Neuronal stem cell (in vitro differentiated cells): ENCODE measurements at regions not wholly inside any gene's neighbourhood (a gene's known extent, or its start where the extent isn't known, plus 50 kb on each side); places are given as distances from the start of the nearest gene placed in this dataset.
A peak's percentile ranks its signal among the peaks of the same experiment; 100 is the strongest.

Experiments used
- DNase-seq: peaks from one replicate; pipeline ENCODE4 v3.0.0-alpha.2; 2013; ENCODE audit warnings: low spot score
- H2AFZ ChIP-seq: one replicate; pipeline ENCODE4 v1.6.1; 2013; ENCODE audit warnings: mild to moderate bottlenecking, low read length, inconsistent platforms
- H2AK5ac ChIP-seq: 2 replicates; pipeline ENCODE4 v1.6.1; 2013; ENCODE audit warnings: low read depth, mild to moderate bottlenecking, inconsistent platforms, low read length, moderate library complexity, mixed read lengths
- H2BK120ac ChIP-seq: 2 replicates; pipeline ENCODE4 v1.6.1; 2013; ENCODE audit warnings: low read depth, mild to moderate bottlenecking, inconsistent platforms, low read length, moderate library complexity, mixed read lengths
- H2BK12ac ChIP-seq: one replicate; pipeline ENCODE4 v1.6.1; 2013; ENCODE audit warnings: low read length, inconsistent platforms
- H2BK15ac ChIP-seq: 2 replicates; pipeline ENCODE4 v1.6.1; 2013; ENCODE audit warnings: mild to moderate bottlenecking, low read length, inconsistent platforms, mixed read lengths
- H2BK5ac ChIP-seq: one replicate; pipeline ENCODE4 v1.6.1; 2013; ENCODE audit warnings: inconsistent platforms, mild to moderate bottlenecking, low read length, moderate library complexity
- H3K14ac ChIP-seq: one replicate; pipeline ENCODE4 v1.6.1; 2013; ENCODE audit warnings: low read length, inconsistent platforms
- H3K18ac ChIP-seq: 2 replicates; pipeline ENCODE4 v1.6.1; 2013; ENCODE audit warnings: low read length, inconsistent platforms
- H3K23ac ChIP-seq: 2 replicates; pipeline ENCODE4 v1.6.1; 2013; ENCODE audit warnings: low read depth, mild to moderate bottlenecking, mixed read lengths, low read length, inconsistent platforms; ENCODE audit not compliant: poor library complexity
- H3K27ac ChIP-seq: replicated peaks from 3 replicates; pipeline ENCODE4 v1.5.1; 2013; ENCODE audit warnings: low read length, inconsistent platforms
- H3K27me3 ChIP-seq, 3 experiments: 2 replicates each; pipeline ENCODE4 v1.6.1; 2013; ENCODE audit warnings: low read length in 3 of 3, mild to moderate bottlenecking in 2 of 3, inconsistent platforms in 1 of 3, low read depth in 1 of 3, mixed read lengths in 1 of 3, moderate library complexity in 1 of 3; ENCODE audit not compliant: control insufficient read depth in 3 of 3, insufficient read depth in 3 of 3
- H3K36me3 ChIP-seq, 2 donors: replicated peaks in 1 of 2; 2 replicates each; pipeline ENCODE4 v1.6.1; 2013; ENCODE audit warnings: low read length in 2 of 2; ENCODE audit not compliant: control insufficient read depth in 2 of 2, insufficient read depth in 2 of 2
- H3K4ac ChIP-seq: 2 replicates; pipeline ENCODE4 v1.6.1; 2013; ENCODE audit warnings: inconsistent platforms, mild to moderate bottlenecking, low read length, moderate library complexity
- H3K4me1 ChIP-seq, 2 donors: 1 replicate in 1 of 2; 2 replicates in 1 of 2; pipeline ENCODE4 v1.6.1; 2013; ENCODE audit warnings: low read length in 2 of 2, low read depth in 1 of 2; ENCODE audit not compliant: control insufficient read depth in 2 of 2, insufficient read depth in 1 of 2
- H3K4me2 ChIP-seq: one replicate; pipeline ENCODE4 v1.6.1; 2013; ENCODE audit warnings: mild to moderate bottlenecking, low read length, inconsistent platforms; ENCODE audit not compliant: insufficient read depth, poor library complexity, severe bottlenecking
- H3K4me3 ChIP-seq, 2 donors: 2 replicates each; pipeline ENCODE4 v1.5.1; 2013; ENCODE audit warnings: low read length in 2 of 2, mild to moderate bottlenecking in 2 of 2, inconsistent platforms in 1 of 2, moderate library complexity in 1 of 2
- H3K79me1 ChIP-seq: one replicate; pipeline ENCODE4 v1.6.1; 2013; ENCODE audit warnings: low read depth, mild to moderate bottlenecking, inconsistent platforms, low read length, moderate library complexity
- H3K9ac ChIP-seq: one replicate; pipeline ENCODE4 v1.6.1; 2013; ENCODE audit warnings: mild to moderate bottlenecking, low read depth, low read length, inconsistent platforms; ENCODE audit not compliant: poor library complexity
- H3K9me3 ChIP-seq, 2 donors: replicated peaks in 1 of 2; 2 replicates each; pipeline versions ENCODE3 to v1.6.1; 2013; ENCODE audit warnings: low read length in 2 of 2, mild to moderate bottlenecking in 2 of 2, inconsistent platforms in 1 of 2, low read depth in 1 of 2, mixed read lengths in 1 of 2, moderate library complexity in 1 of 2; ENCODE audit not compliant: control insufficient read depth in 2 of 2, insufficient read depth in 1 of 2
- H4K8ac ChIP-seq: one replicate; pipeline ENCODE4 v1.6.1; 2013; ENCODE audit warnings: low read depth, mild to moderate bottlenecking, inconsistent platforms, low read length, moderate library complexity
- H4K91ac ChIP-seq: one replicate; pipeline ENCODE4 v1.6.1; 2013; ENCODE audit warnings: low read length, low read depth, mild to moderate bottlenecking, inconsistent platforms; ENCODE audit not compliant: poor library complexity
- WGBS, 2 donors: extraction: QIAGEN DNeasy Blood & Tissue Kit; methylation state at CpG; one replicate each; pipeline ENCODE4 v1.1.7; 2013; ENCODE audit warnings: missing lambda C conversion rate in 2 of 2, mixed read lengths in 1 of 2; ENCODE audit not compliant: insufficient read length in 2 of 2, insufficient replicate concordance in 1 of 2; ENCODE audit errors: extremely low coverage in 2 of 2; 5-methylcytosine and 5-hydroxymethylcytosine counted together

DNA sequence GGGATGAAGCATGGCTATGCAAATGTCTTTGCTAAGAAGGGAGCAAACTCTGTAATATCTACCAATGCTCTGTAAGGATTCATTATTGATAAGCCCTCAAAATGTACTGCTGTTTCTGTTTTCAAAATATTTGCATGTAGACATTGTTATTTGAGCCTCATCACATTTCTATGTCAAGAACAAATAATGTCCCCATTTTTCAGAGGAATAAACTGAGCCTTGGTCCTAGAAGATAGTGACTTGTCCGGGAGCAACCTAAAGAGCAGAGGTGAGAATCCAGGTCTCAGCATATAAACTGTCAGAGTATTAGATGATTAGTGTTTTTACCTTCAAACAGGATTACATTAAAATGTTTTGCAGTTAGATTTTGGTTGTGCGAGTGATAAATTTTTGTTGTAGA is 125.5 kb upstream of the SRRM4 start:
- Histone ChIP-seq H3K9me3 (no peaks in the 10 kb centered on the region), H2AK5ac (no peak overlapping the region), H3K14ac (no peak overlapping the region), H4K91ac (no peak overlapping the region), H3K18ac (no peak overlapping the region), H2BK120ac (no peak overlapping the region), H3K4ac (no peak overlapping the region), H2BK12ac (no peak overlapping the region), H2BK15ac (no peak overlapping the region), H3K27ac (no peak overlapping the region), H3K4me1 (peaks cover 0 to 3% of the 10 kb centered on the region in 2 donors), H3K27me3 (no peaks in the 10 kb centered on the region), H2AFZ (no peak overlapping the region), H3K36me3 (no peaks in the 10 kb centered on the region), H2BK5ac (no peak overlapping the region), H3K4me3 (no peak overlapping the region), H3K23ac (no peak overlapping the region), H3K4me2 (no peak overlapping the region), H3K9ac (no peak overlapping the region), H3K79me1 (no peaks in the 10 kb centered on the region), H4K8ac (no peak overlapping the region)
- DNase-seq, result no peak
- no CpG with 5 or more reads among the region's 2 CpGs for WGBS, 2 donors

DNA sequence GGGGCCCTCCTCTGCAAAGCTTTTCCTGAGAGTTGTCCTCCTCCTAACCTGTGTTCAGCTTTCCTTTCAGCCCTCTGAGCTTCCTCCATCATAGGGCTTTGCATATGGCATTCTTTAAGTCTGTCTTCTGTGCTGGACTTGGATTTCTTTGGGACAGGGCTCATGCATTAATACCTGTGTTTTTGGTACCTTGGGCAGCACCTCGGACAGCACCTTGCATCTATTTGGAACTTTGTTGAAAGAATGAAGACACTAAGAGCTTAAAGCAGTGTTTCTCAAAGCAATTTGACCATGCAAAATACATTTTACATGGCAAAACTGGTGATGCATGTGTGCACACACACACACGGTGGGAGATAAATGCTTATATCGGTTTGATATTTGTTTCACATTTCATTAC is 115.0 kb upstream of the SRRM4 start:
- H2AK5ac ChIP-seq, result no peak overlapping the region
- H3K27ac ChIP-seq, result no peak overlapping the region
- no peaks in the 10 kb centered on the region for H3K9me3 ChIP-seq
- no peak overlapping the region for H2AFZ ChIP-seq
- no peak overlapping the region for H3K9ac ChIP-seq
- no peak overlapping the region for H2BK15ac ChIP-seq
- H2BK12ac ChIP-seq, result no peak overlapping the region
- no peaks in the 10 kb centered on the region for H3K36me3 ChIP-seq
- no CpG with 5 or more reads among the region's 3 CpGs for WGBS, 2 donors
- no peak overlapping the region for H4K91ac ChIP-seq
- H4K8ac ChIP-seq, result no peak overlapping the region
- H3K27me3 ChIP-seq, result no peaks in the 10 kb centered on the region
- H2BK120ac ChIP-seq, result no peak overlapping the region
- no peak for DNase-seq
- no peak overlapping the region for H3K4me3 ChIP-seq
- no peak overlapping the region for H3K4me2 ChIP-seq
- H3K79me1 ChIP-seq, result no peaks in the 10 kb centered on the region
- no peak overlapping the region for H3K4ac ChIP-seq
- no peak overlapping the region for H3K14ac ChIP-seq
- H3K4me1 ChIP-seq, result peaks cover 0 to 7% of the 10 kb centered on the region in 2 donors
- no peak overlapping the region for H3K23ac ChIP-seq
- H2BK5ac ChIP-seq, result no peak overlapping the region
- H3K18ac ChIP-seq, result no peak overlapping the region

DNA sequence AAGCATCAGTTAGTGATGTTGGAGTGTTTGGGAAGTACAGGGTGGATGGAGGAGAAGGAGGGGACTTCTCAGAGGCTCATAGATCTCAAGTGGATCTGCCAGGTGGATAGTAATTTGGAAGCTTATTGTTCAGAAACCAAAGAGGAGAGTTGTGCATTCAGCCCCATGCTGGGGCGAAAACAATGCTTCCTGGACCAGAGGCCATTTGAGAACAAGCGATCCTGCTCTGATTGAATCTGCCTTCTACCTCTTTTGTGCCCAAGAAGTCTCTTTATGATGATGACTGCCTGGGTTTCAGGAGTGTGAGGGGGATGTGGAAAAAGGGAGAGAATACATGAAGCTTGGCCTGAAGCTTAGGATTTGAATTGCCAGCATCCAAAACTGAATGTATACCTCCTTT is 110.8 kb upstream of the SRRM4 start:
- H3K27ac ChIP-seq, result peak overlapping the region; percentile 13
- H4K91ac ChIP-seq, result no peak overlapping the region
- H3K9me3 ChIP-seq, result no peaks in the 10 kb centered on the region
- no peak overlapping the region for H2BK12ac ChIP-seq
- H3K14ac ChIP-seq, result no peak overlapping the region
- H3K4me3 ChIP-seq, result no peak overlapping the region
- no peaks in the 10 kb centered on the region for H3K79me1 ChIP-seq
- H3K23ac ChIP-seq, result no peak overlapping the region
- H3K27me3 ChIP-seq, result no peaks in the 10 kb centered on the region
- H4K8ac ChIP-seq, result no peak overlapping the region
- H3K36me3 ChIP-seq, result no peaks in the 10 kb centered on the region
- no peak overlapping the region for H2BK120ac ChIP-seq
- WGBS, 2 donors, result no CpG with 5 or more reads among the region's 2 CpGs
- no peak overlapping the region for H3K4me2 ChIP-seq
- DNase-seq, result no peak
- H2AK5ac ChIP-seq, result no peak overlapping the region
- no peak overlapping the region for H3K9ac ChIP-seq
- no peak overlapping the region for H2AFZ ChIP-seq
- no peak overlapping the region for H3K4ac ChIP-seq
- no peak overlapping the region for H2BK15ac ChIP-seq
- peaks cover 0 to 12% of the 10 kb centered on the region in 2 donors for H3K4me1 ChIP-seq
- H2BK5ac ChIP-seq, result no peak overlapping the region
- no peak overlapping the region for H3K18ac ChIP-seq

DNA sequence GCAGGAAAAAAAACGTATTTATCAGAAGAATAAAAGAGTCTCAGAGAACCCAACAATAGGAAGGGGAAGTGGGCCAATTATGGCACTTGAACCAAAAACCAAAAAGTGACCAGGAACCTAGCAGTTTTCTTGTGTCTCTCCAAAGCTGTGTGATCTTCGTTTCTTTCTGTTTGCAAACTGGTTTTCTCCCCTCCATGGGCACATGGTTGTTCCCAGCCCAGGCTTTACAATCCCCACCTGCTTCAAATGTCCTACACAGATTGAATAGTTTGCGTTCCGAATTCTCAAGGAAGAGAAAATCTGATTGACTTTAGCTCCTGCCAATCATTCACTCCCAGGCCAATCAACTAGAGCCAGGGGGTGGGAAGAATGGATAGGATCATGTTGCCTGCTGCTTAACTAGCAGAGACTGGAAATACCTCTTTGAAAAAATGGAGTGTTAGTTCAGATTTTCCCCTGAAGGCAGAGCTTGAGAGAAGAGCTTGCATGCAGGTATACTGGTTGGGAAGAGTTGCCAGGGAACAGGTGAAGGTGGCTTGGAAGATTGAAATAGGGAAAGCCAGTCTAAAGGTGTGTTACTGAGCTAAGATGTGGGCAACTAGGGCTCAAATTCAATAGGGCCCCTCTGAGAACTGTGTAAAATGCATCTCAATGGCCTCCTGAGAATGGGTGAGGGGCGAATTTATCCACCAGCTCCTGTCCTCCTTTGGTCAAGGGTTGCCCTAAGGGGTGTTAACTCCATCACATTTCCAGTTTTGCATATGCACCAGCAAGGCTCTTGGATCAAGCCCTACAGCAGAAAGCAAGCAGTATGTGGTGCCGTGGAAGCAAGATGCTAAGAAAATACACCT is 106.4 kb upstream of the SRRM4 start:
- H3K27ac ChIP-seq, result no peak overlapping the region
- H3K23ac ChIP-seq, result no peak overlapping the region
- no peak overlapping the region for H4K8ac ChIP-seq
- no peak overlapping the region for H3K4me2 ChIP-seq
- no peak overlapping the region for H4K91ac ChIP-seq
- no peak overlapping the region for H2BK5ac ChIP-seq
- no peak overlapping the region for H2AFZ ChIP-seq
- no peaks in the 10 kb centered on the region for H3K9me3 ChIP-seq
- WGBS, 2 donors, result no CpG with 5 or more reads among the region's 6 CpGs
- peak; percentile 68 for DNase-seq
- no peaks in the 10 kb centered on the region for H3K79me1 ChIP-seq
- no peak overlapping the region for H2BK120ac ChIP-seq
- H2AK5ac ChIP-seq, result no peak overlapping the region
- no peak overlapping the region for H2BK15ac ChIP-seq
- no peak overlapping the region for H3K4ac ChIP-seq
- peak overlapping the region; percentile 21 for H3K18ac ChIP-seq
- H3K4me1 ChIP-seq, result peaks cover 0 to 12% of the 10 kb centered on the region in 2 donors
- H3K14ac ChIP-seq, result no peak overlapping the region
- H2BK12ac ChIP-seq, result no peak overlapping the region
- H3K36me3 ChIP-seq, result no peaks in the 10 kb centered on the region
- no peak overlapping the region for H3K9ac ChIP-seq
- no peak overlapping the region for H3K4me3 ChIP-seq
- no peaks in the 10 kb centered on the region for H3K27me3 ChIP-seq
